SU-DHL-6 (cell line): ENCODE measurements at regions not wholly inside any gene's neighbourhood (a gene's known extent, or its start where the extent isn't known, plus 50 kb on each side); places are given as distances from the start of the nearest gene placed in this dataset.

Experiments used
- CTCF ChIP-seq: fragments of 200-600 bp; sonication (generic); IDR thresholded peaks from one replicate; pipeline ENCODE4 v1.5.1; 2017; ENCODE audit warnings: antibody characterized with exemption, mild to moderate bottlenecking, low read length, moderate library complexity; ENCODE audit not compliant: insufficient read depth, poor library complexity, severe bottlenecking
- EZH2phosphoT487 ChIP-seq: fragments of 200-600 bp; sonication (generic), shearing (Covaris generic); conservative IDR thresholded peaks from 2 replicates; pipeline ENCODE4 v1.6.1; 2018; ENCODE audit warnings: mild to moderate bottlenecking, antibody characterized with exemption, low read length, moderate library complexity, mixed read lengths

GRCh38 chr2:6487765-6488164 is 377.9 kb downstream of the CMPK2 start:
- TF ChIP-seq CTCF (no peak), EZH2phosphoT487 (no peak)
